Loucy (cell line): ENCODE measurements at regions not wholly inside any gene's neighbourhood (a gene's known extent, or its start where the extent isn't known, plus 50 kb on each side); places are given as distances from the start of the nearest gene placed in this dataset.

Experiments used
- EZH2phosphoT487 ChIP-seq: fragments of 200-600 bp; IDR thresholded peaks from 2 replicates; pipeline ENCODE4 v1.6.1; 2018; ENCODE audit warnings: antibody characterized with exemption, mild to moderate bottlenecking, moderate library complexity, borderline replicate concordance
- TF ChIP-seq, protein P1 (sequence below): fragments of 200-600 bp; sonication (generic); conservative IDR thresholded peaks from 2 replicates; pipeline ENCODE4 v1.5.1; 2014; ENCODE audit warnings: mild to moderate bottlenecking, antibody characterized with exemption, low read length

DNA sequence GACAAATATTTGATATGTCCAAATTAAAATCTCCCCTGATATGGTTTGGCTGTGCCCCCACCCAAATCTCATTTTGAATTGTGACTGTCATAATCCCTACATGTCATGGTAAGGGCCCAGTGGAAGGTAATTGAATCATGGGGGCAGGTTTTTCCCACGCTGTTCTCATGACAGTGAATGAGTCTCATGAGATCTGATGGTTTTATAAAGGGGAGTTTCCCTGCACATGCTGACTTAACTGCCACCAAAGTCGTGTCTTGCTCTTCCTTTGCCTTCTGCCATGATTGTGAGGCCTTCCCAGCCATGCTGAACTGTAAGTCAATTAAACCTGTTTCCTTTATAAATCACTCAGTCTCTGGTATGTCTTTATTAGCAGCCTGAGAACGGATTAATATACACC lies 207.0 kb downstream of the BARHL2 start:
- TF ChIP-seq, protein P1, sequence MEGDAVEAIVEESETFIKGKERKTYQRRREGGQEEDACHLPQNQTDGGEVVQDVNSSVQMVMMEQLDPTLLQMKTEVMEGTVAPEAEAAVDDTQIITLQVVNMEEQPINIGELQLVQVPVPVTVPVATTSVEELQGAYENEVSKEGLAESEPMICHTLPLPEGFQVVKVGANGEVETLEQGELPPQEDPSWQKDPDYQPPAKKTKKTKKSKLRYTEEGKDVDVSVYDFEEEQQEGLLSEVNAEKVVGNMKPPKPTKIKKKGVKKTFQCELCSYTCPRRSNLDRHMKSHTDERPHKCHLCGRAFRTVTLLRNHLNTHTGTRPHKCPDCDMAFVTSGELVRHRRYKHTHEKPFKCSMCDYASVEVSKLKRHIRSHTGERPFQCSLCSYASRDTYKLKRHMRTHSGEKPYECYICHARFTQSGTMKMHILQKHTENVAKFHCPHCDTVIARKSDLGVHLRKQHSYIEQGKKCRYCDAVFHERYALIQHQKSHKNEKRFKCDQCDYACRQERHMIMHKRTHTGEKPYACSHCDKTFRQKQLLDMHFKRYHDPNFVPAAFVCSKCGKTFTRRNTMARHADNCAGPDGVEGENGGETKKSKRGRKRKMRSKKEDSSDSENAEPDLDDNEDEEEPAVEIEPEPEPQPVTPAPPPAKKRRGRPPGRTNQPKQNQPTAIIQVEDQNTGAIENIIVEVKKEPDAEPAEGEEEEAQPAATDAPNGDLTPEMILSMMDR, result no peak
- TF ChIP-seq EZH2phosphoT487, result no peak
